Keratinocyte (primary cell): ENCODE measurements at regions not wholly inside any gene's neighbourhood (a gene's known extent, or its start where the extent isn't known, plus 50 kb on each side); places are given as distances from the start of the nearest gene placed in this dataset.

Source experiments
- CTCF ChIP-seq, 3 experiments: IDR thresholded peaks in 1 of 3; conservative IDR thresholded peaks in 1 of 3; optimal IDR thresholded peaks in 1 of 3; 2 replicates in 2 of 3; 3 replicates in 1 of 3; pipeline versions ENCODE3 to v1.5.1; 2011; ENCODE audit warnings: low read length in 3 of 3, mild to moderate bottlenecking in 3 of 3, moderate library complexity in 2 of 3, control low read depth in 1 of 3, inconsistent platforms in 1 of 3; ENCODE audit not compliant: insufficient read depth in 2 of 3; ENCODE audit errors: extremely low read depth in 1 of 3
- EZH2 ChIP-seq: IDR thresholded peaks from one replicate; pipeline ENCODE4 v1.6.1; 2012; ENCODE audit warnings: inconsistent platforms, mild to moderate bottlenecking, low read length, moderate library complexity

- TF ChIP-seq CTCF (optimal IDR thresholded peaks at IDR 0.05 in 1 of 3, IDR thresholded peaks at IDR 0.05 in 1 of 3, conservative IDR thresholded peaks at IDR 0.05 in 1 of 3; ENCODE audit: extremely low read depth in 1 of 3, insufficient read depth in 2 of 3, low read length in 3 of 3) (no peak), EZH2 (no peak)
These were observed 80.8 kb upstream of the ACSL1 start for GRCh38 chr4:184906480-184907097.
